Gastroesophageal sphincter (tissue), 4 donors: ENCODE measurements at regions not wholly inside any gene's neighbourhood (a gene's known extent, or its start where the extent isn't known, plus 50 kb on each side); places are given as distances from the start of the nearest gene placed in this dataset.

Experiments used
- ATAC-seq: fragments of 150-250 bp; one replicate; pipeline ENCODE4 v1.9.1; 2016; ENCODE audit warnings: mild to moderate bottlenecking, moderate library complexity
- H3K27ac ChIP-seq, 4 donors: fragments of 200-600 bp; sonication (generic) in 3 of 4; 1 replicate in 3 of 4; 2 replicates in 1 of 4; pipeline ENCODE4 v1.5.1; 2016 to 2019
- H3K27me3 ChIP-seq: fragments of 200-600 bp; sonication (generic); one replicate; pipeline ENCODE4 v1.5.1; 2019
- H3K36me3 ChIP-seq, 2 donors: fragments of 200-600 bp; sonication (generic); one replicate each; pipeline ENCODE4 v1.5.1; 2019; ENCODE audit warnings: control low read depth in 1 of 2
- H3K4me1 ChIP-seq, 3 donors: fragments of 200-600 bp; sonication (generic); 1 replicate in 2 of 3; 2 replicates in 1 of 3; pipeline ENCODE4 v1.5.1; 2016 to 2019; ENCODE audit warnings: control low read depth in 2 of 3
- H3K4me3 ChIP-seq, 2 donors: fragments of 200-600 bp; sonication (generic); one replicate each; pipeline ENCODE4 v1.5.1; 2019; ENCODE audit warnings: mild to moderate bottlenecking in 1 of 2, moderate library complexity in 1 of 2
- H3K9me3 ChIP-seq, 3 donors: fragments of 200-600 bp; sonication (generic); one replicate each; pipeline ENCODE4 v1.5.1; 2017 to 2019; ENCODE audit warnings: control low read depth in 2 of 3
- EP300 ChIP-seq: sonication (generic); formaldehyde crosslinking; IDR thresholded peaks from one replicate; pipeline ENCODE4 v1.6.1; 2017; ENCODE audit warnings: antibody characterized with exemption, mild to moderate bottlenecking
- POLR2A ChIP-seq, 2 donors: fragments of 450-650 bp; IDR thresholded peaks; one replicate each; pipeline ENCODE4 v1.6.1; 2017; ENCODE audit warnings: antibody characterized with exemption in 2 of 2, mild to moderate bottlenecking in 2 of 2, moderate library complexity in 1 of 2
- POLR2AphosphoS5 ChIP-seq: sonication (generic); formaldehyde crosslinking; IDR thresholded peaks from one replicate; pipeline ENCODE4 v1.6.1; 2017; ENCODE audit warnings: antibody characterized with exemption
- WGBS, 2 donors: methylation state at CpG; one replicate each; pipeline ENCODE4 v1.1.5; 2018; ENCODE audit warnings: low coverage in 1 of 2; 5-methylcytosine and 5-hydroxymethylcytosine counted together
- TF ChIP-seq, protein P1 (sequence below), 4 experiments: fragments of 200-600 bp in 2 of 4; fragments of 450-650 bp in 2 of 4; sonication (generic) in 1 of 4; IDR thresholded peaks; one replicate each; pipeline ENCODE4 v1.5.1; 2017 to 2019; ENCODE audit warnings: antibody characterized with exemption in 4 of 4, mild to moderate bottlenecking in 2 of 4, moderate library complexity in 2 of 4

DNA sequence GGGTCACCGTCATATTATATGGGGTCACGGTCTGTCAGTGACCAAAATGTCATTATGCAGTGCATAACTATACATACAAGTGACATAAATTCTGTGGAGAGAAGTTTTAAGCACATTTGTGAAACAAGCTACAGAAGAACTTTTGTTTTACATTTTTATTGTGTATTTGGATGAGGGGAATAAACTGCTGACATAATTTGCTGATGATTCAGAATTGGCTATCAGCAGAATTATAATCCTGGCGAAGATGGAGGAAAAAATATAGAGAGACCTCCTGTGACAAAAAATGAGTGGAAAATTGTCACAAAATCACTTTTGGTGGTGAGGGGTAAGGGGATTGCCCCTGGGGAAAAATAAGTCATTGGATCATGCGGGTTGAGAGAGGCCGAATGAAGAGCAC lies 116.3 kb upstream of the ANKRD55 start:
- Histone ChIP-seq H3K36me3 (no peaks in the 10 kb centered on the region), H3K27ac (no peak overlapping the region), H3K4me1 (peaks cover 0 to 12% (median 8%) of the 10 kb centered on the region in 3 donors), H3K4me3 (no peak overlapping the region), H3K9me3 (no peaks in the 10 kb centered on the region), H3K27me3 (no peaks in the 10 kb centered on the region)
- no peak for ATAC-seq
- 94 to 95% methylated on average over 4 to 5 of the region's 5 CpGs for WGBS, 2 donors
- TF ChIP-seq, protein P1, sequence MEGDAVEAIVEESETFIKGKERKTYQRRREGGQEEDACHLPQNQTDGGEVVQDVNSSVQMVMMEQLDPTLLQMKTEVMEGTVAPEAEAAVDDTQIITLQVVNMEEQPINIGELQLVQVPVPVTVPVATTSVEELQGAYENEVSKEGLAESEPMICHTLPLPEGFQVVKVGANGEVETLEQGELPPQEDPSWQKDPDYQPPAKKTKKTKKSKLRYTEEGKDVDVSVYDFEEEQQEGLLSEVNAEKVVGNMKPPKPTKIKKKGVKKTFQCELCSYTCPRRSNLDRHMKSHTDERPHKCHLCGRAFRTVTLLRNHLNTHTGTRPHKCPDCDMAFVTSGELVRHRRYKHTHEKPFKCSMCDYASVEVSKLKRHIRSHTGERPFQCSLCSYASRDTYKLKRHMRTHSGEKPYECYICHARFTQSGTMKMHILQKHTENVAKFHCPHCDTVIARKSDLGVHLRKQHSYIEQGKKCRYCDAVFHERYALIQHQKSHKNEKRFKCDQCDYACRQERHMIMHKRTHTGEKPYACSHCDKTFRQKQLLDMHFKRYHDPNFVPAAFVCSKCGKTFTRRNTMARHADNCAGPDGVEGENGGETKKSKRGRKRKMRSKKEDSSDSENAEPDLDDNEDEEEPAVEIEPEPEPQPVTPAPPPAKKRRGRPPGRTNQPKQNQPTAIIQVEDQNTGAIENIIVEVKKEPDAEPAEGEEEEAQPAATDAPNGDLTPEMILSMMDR (IDR thresholded peaks at IDR 0.05), result no peak
- no peak for TF ChIP-seq POLR2A (IDR thresholded peaks at IDR 0.05)
- no peak for TF ChIP-seq POLR2AphosphoS5
- TF ChIP-seq EP300, result no peak

DNA sequence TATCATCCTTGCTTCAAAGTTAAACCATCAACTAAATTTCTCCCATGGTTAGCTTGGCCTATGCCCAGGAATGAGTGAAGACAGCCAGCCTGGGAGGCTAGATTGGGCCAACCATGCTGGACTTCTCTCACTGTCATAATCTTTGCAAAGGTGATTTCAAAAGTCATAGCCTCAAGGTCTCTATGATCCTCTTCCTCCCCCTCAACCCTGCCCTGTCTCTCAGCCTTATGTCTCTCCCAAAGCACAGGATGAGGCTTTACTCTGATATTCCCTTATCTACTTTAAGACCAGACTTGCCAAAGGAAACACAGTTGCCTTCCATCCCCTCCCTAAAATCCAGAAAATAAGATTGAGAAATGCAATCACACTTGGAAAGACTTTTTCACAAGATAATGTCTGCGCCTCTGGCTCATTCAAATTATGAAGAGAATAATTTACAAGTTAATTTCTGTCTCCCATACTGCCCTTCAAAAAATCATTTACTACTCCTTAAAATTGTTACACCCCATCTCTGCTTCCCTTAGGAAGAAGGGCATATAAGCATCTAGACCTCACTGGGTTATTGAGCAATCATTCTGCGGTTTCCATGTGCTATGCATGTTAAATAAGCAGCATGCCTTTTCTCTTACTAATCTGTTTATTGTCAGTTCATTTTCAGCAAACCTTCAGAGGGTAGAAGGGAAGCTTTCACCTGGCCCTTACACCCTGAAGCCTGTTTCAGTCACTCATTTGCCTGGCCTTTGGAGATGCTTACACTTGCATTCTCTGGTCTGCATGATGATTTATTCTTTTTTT lies 113.8 kb upstream of the ANKRD55 start:
- no peak overlapping the region for H3K4me3 ChIP-seq
- no peaks in the 10 kb centered on the region for H3K9me3 ChIP-seq
- TF ChIP-seq, protein P1 (IDR thresholded peaks at IDR 0.05), result no peak
- TF ChIP-seq POLR2A (IDR thresholded peaks at IDR 0.05) (no peak), POLR2AphosphoS5 (no peak), EP300 (no peak)
- ATAC-seq, result no peak
- H3K36me3 ChIP-seq, result no peaks in the 10 kb centered on the region
- no peaks in the 10 kb centered on the region for H3K27me3 ChIP-seq
- peaks cover 0 to 12% (median 8%) of the 10 kb centered on the region in 3 donors for H3K4me1 ChIP-seq
- no peak overlapping the region for H3K27ac ChIP-seq
- WGBS, 2 donors, result 79 to 83% methylated on average over 2 of the region's 2 CpGs

DNA sequence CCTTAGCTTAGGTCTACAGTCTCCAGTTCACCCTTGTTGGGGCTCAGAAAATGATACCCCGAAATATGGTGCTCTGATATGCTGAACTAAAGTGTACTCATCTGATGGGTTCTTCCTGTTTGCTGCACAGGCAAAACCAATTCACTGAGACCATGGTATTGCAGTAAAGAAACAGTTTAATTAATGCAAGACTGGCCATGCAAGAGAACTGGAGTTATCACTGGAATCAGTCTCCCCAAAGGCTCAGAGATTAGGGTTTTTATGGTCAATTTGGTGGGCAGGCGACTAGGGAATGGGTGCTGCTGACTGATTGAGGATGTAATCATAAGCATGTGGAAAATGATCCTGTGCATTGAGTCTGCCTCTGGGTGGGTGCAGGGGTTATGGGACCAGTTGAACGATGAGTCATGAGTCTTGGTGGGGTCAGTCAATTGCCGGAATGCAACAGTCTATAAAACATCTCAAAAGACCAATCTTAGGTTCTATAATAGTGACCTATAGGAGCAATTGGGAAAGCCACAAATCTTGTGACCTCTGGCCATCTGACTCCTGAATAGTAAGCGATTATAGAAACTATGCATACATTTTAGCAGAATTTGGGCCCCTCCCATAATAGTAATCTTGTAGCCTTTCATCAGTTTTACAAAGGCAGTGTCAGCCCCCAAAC lies 113.0 kb upstream of the ANKRD55 start:
- H3K4me3 ChIP-seq, result no peak overlapping the region
- H3K27me3 ChIP-seq, result no peaks in the 10 kb centered on the region
- no peak for ATAC-seq
- H3K36me3 ChIP-seq, result no peaks in the 10 kb centered on the region
- WGBS, 2 donors, result 96 to 98% methylated on average over 4 to 5 of the region's 5 CpGs
- H3K9me3 ChIP-seq, result no peaks in the 10 kb centered on the region
- TF ChIP-seq EP300 (no peak), POLR2A (IDR thresholded peaks at IDR 0.05) (no peak), POLR2AphosphoS5 (no peak)
- TF ChIP-seq, protein P1 (IDR thresholded peaks at IDR 0.05), result no peak
- H3K27ac ChIP-seq, result no peak overlapping the region
- peaks cover 0 to 12% (median 8%) of the 10 kb centered on the region in 3 donors for H3K4me1 ChIP-seq

DNA sequence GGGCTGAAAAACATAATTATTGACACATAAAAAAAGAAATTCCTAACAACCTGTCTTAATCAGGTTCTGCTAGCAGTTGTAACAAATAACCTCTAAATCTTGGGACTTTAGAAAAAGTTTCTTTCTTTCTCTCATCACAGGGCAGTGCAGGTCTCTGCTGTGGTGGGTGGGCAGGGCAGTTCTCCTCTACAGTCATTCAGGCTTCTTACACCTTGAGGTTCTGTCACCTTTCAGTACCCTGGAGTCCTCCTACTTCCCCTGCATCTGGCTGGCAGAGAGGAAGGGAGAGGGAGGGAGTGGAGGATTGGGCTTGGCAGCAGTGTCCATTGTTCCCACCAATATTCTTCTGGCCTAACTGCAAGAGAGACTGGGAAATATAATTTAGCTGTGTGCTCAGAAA lies 112.2 kb upstream of the ANKRD55 start:
- peaks cover 0 to 8% (median 7%) of the 10 kb centered on the region in 3 donors for H3K4me1 ChIP-seq
- no peak for TF ChIP-seq EP300
- TF ChIP-seq, protein P1 (IDR thresholded peaks at IDR 0.05), result no peak
- no peak for TF ChIP-seq POLR2A (IDR thresholded peaks at IDR 0.05)
- TF ChIP-seq POLR2AphosphoS5, result no peak
- H3K9me3 ChIP-seq, result no peaks in the 10 kb centered on the region
- H3K27ac ChIP-seq, result no peak overlapping the region
- no peak for ATAC-seq
- no peaks in the 10 kb centered on the region for H3K36me3 ChIP-seq
- no peaks in the 10 kb centered on the region for H3K27me3 ChIP-seq
- H3K4me3 ChIP-seq, result no peak overlapping the region

DNA sequence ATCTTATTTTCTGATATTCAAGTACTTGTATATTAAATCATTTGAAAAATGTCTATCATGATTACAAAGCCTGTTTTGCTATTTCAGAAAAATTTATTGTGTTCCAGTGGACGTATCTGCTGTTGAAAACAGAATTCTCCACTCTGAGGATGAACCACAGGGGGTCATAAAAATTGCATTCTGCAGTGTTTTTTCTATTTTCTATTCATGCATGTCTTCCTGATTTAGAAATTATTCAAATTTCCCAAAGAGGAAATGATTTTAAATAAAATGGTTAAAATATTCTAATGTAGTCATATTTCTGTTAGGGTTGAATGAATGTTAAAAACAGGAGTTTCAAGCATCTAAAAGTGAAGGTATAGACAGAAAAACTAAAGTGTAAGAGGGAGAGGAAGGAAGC lies 111.5 kb upstream of the ANKRD55 start:
- WGBS, 2 donors, result 75 to 100% methylated on average over 1 of the region's 1 CpG
- peaks cover 0 to 3% (median 0%) of the 10 kb centered on the region in 3 donors for H3K9me3 ChIP-seq
- TF ChIP-seq EP300 (no peak), POLR2AphosphoS5 (no peak), POLR2A (IDR thresholded peaks at IDR 0.05) (no peak)
- TF ChIP-seq, protein P1 (IDR thresholded peaks at IDR 0.05), result no peak

More for the DNA sequence above, 111.5 kb upstream of the ANKRD55 start:
- Histone ChIP-seq H3K27ac (no peak overlapping the region), H3K4me3 (no peak overlapping the region), H3K27me3 (no peaks in the 10 kb centered on the region), H3K4me1 (peaks cover 0 to under 1% (median 0%) of the 10 kb centered on the region in 3 donors), H3K36me3 (no peaks in the 10 kb centered on the region)
- ATAC-seq, result no peak
